Hepatocyte (in vitro differentiated cells): ENCODE measurements at regions not wholly inside any gene's neighbourhood (a gene's known extent, or its start where the extent isn't known, plus 50 kb on each side); places are given as distances from the start of the nearest gene placed in this dataset.

ENCODE experiments used
- DNase-seq: peaks from one replicate; pipeline ENCODE4 v3.0.0-alpha.2; 2016; ENCODE audit warnings: low spot score
- H2AFZ ChIP-seq: fragments of 200-600 bp; sonication (generic); 2 replicates; pipeline ENCODE4 v1.6.0; 2016; ENCODE audit warnings: antibody characterized with exemption, mild to moderate bottlenecking
- H3K27ac ChIP-seq: fragments of 200-600 bp; sonication (generic); 2 replicates; pipeline ENCODE4 v1.5.1; 2016; ENCODE audit warnings: mild to moderate bottlenecking
- H3K27me3 ChIP-seq: fragments of 200-600 bp; sonication (generic); 2 replicates; pipeline ENCODE4 v1.6.1; 2016
- H3K36me3 ChIP-seq: fragments of 200-600 bp; sonication (generic); replicated peaks from 2 replicates; pipeline ENCODE4 v1.5.1; 2016; ENCODE audit warnings: low read depth; ENCODE audit not compliant: insufficient read depth
- H3K4me1 ChIP-seq: fragments of 200-600 bp; sonication (generic); 2 replicates; pipeline ENCODE4 v1.5.1; 2016; ENCODE audit warnings: mild to moderate bottlenecking, moderate library complexity; ENCODE audit not compliant: insufficient read depth
- H3K4me2 ChIP-seq: fragments of 200-600 bp; sonication (generic); 2 replicates; pipeline ENCODE4 v1.6.0; 2016
- H3K4me3 ChIP-seq: fragments of 200-600 bp; sonication (generic); 2 replicates; pipeline ENCODE4 v1.5.1; 2016; ENCODE audit warnings: mild to moderate bottlenecking
- H3K79me2 ChIP-seq: fragments of 200-600 bp; sonication (generic); 2 replicates; pipeline ENCODE4 v1.6.0; 2017; ENCODE audit warnings: mild to moderate bottlenecking
- H3K9me2 ChIP-seq: fragments of 200-600 bp; sonication (generic); replicated peaks from 2 replicates; pipeline ENCODE4 v1.6.0; 2017; ENCODE audit warnings: mild to moderate bottlenecking; ENCODE audit not compliant: insufficient read depth
- H3K9me3 ChIP-seq: fragments of 200-600 bp; sonication (generic); 2 replicates; pipeline ENCODE4 v1.5.1; 2016; ENCODE audit warnings: low read depth, mild to moderate bottlenecking
- H4K20me1 ChIP-seq: fragments of 200-600 bp; sonication (generic); 2 replicates; pipeline ENCODE4 v1.6.0; 2016; ENCODE audit warnings: mild to moderate bottlenecking; ENCODE audit not compliant: insufficient read depth, poor library complexity, severe bottlenecking
- EZH2 ChIP-seq: fragments of 200-600 bp; sonication (generic); IDR thresholded peaks from 2 replicates; pipeline ENCODE4 v1.6.1; 2016; ENCODE audit warnings: antibody characterized with exemption, mild to moderate bottlenecking, borderline replicate concordance
- EZH2phosphoT487 ChIP-seq: fragments of 200-600 bp; sonication (generic); IDR thresholded peaks from one replicate; pipeline ENCODE4 v1.6.1; 2018; ENCODE audit warnings: antibody characterized with exemption, mild to moderate bottlenecking, low read depth, moderate library complexity; ENCODE audit not compliant: unreplicated experiment, severe bottlenecking
- WGBS: methylation state at CpG from one replicate; pipeline ENCODE4 v1.1.6; 2016; ENCODE audit warnings: low lambda C conversion rate; ENCODE audit errors: missing lambda C conversion rate; 5-methylcytosine and 5-hydroxymethylcytosine counted together
- TF ChIP-seq, protein P1 (sequence below): fragments of 200-600 bp; sonication (generic); IDR thresholded peaks from 2 replicates; pipeline ENCODE4 v1.5.1; 2016; ENCODE audit warnings: antibody characterized with exemption, mild to moderate bottlenecking; ENCODE audit not compliant: poor library complexity

DNA sequence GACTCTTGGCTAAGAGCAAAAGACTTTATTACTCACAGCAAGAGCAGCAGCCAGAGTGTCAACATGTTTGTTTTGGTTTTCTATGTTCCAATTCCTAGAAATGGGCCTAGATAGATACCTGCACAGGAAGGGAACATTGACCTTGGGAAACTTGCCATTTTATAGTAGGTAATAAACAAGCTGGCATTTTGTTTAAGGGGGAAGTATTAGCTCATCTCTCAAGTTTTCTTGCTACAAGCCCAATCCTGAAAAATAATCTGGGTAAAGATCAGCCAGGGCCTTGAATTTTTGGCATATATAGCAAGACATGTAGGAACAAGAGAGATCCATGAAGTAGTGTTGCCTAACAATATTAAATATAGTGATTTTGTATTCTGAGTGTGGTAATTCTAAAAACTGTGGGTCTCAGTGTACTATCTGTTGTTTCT, 51.4 kb upstream of the RGL1 start:
- Histone ChIP-seq H3K9me2 (no peaks in the 10 kb centered on the region), H3K27ac (no peak overlapping the region), H3K27me3 (no peaks in the 10 kb centered on the region), H3K4me3 (no peak overlapping the region), H2AFZ (no peak overlapping the region), H3K9me3 (no peaks in the 10 kb centered on the region), H3K4me1 (no peaks in the 10 kb centered on the region), H4K20me1 (no peaks in the 10 kb centered on the region), H3K79me2 (no peaks in the 10 kb centered on the region), H3K36me3 (no peaks in the 10 kb centered on the region), H3K4me2 (no peak overlapping the region)
- peak; percentile 12 for DNase-seq
- TF ChIP-seq, protein P1, sequence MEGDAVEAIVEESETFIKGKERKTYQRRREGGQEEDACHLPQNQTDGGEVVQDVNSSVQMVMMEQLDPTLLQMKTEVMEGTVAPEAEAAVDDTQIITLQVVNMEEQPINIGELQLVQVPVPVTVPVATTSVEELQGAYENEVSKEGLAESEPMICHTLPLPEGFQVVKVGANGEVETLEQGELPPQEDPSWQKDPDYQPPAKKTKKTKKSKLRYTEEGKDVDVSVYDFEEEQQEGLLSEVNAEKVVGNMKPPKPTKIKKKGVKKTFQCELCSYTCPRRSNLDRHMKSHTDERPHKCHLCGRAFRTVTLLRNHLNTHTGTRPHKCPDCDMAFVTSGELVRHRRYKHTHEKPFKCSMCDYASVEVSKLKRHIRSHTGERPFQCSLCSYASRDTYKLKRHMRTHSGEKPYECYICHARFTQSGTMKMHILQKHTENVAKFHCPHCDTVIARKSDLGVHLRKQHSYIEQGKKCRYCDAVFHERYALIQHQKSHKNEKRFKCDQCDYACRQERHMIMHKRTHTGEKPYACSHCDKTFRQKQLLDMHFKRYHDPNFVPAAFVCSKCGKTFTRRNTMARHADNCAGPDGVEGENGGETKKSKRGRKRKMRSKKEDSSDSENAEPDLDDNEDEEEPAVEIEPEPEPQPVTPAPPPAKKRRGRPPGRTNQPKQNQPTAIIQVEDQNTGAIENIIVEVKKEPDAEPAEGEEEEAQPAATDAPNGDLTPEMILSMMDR: no peak
- TF ChIP-seq EZH2phosphoT487 (no peak), EZH2 (no peak)

DNA sequence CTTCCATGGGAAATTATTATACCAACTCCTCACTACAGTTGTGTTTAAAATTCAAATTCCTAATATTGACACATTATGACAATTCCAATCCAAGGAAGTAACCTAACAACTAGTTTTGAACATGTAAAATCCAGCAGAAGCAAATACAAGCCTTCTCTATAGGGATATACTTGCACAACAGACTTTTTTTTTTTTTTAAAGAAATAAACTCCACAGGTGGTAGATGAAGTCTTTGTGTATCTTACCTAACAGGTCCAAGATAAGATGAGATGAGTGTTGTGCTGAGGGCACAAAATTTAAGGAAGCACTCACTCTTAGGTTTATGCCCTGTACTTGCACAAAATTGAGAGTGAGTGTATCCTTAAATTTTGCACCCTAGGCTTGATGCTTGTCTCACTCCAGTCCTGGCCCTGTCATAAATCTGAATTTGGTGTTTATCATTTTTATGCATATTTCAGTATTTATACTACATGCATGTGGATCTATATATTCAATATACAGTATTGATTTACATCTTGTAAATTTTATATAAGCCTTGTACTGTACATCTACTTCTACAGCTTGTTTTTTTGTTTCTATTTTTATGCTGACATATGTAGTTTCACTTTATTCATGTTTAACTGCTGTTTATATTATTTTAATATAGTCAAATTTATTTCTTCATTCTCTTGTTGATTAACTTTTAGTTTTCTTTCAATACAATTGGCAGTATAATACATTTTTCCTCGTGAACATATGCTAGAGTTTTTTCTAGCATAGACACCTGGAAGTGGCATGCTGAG, 60.6 kb upstream of the RGL1 start:
- H3K36me3 ChIP-seq: no peaks in the 10 kb centered on the region
- 82% methylated on average over 1 of the region's 1 CpG for WGBS
- H3K9me3 ChIP-seq: no peaks in the 10 kb centered on the region
- no peaks in the 10 kb centered on the region for H4K20me1 ChIP-seq
- no peaks in the 10 kb centered on the region for H3K9me2 ChIP-seq
- H2AFZ ChIP-seq: no peak overlapping the region
- H3K4me1 ChIP-seq: no peaks in the 10 kb centered on the region
- H3K4me3 ChIP-seq: no peak overlapping the region
- no peak overlapping the region for H3K27ac ChIP-seq
- no peak overlapping the region for H3K4me2 ChIP-seq
- DNase-seq: no peak
- H3K79me2 ChIP-seq: no peaks in the 10 kb centered on the region
- TF ChIP-seq, protein P1: no peak
- no peak for TF ChIP-seq EZH2phosphoT487
- TF ChIP-seq EZH2: no peak
- H3K27me3 ChIP-seq: no peaks in the 10 kb centered on the region

DNA sequence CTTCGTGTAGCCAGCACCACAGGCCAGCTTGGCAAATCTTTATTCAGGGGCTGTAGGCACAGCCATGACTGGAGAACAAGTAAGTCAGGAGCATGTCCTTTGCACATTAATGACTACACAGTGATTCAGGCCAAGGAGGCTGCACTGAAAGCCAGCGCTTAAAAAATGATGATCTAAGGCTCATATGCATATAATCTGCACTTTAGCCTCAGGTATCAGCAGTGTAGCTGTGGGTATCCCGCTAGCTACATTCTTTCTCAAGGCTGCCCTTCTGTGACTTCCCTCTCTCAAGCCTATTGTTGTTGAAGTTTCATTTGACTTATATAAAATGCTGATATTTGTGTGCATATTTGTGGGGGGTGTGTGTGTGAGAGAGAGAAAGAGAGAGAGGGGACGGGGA, 62.6 kb upstream of the RGL1 start:
- Histone ChIP-seq H3K4me1 (no peaks in the 10 kb centered on the region), H3K79me2 (no peaks in the 10 kb centered on the region), H3K36me3 (no peaks in the 10 kb centered on the region), H3K27ac (no peak overlapping the region), H3K27me3 (no peaks in the 10 kb centered on the region), H3K9me3 (no peaks in the 10 kb centered on the region), H3K9me2 (no peaks in the 10 kb centered on the region), H3K4me3 (no peak overlapping the region), H4K20me1 (no peaks in the 10 kb centered on the region), H2AFZ (no peak overlapping the region), H3K4me2 (no peak overlapping the region)
- DNase-seq: peak; percentile 32
- TF ChIP-seq, protein P1: no peak
- TF ChIP-seq EZH2 (no peak), EZH2phosphoT487 (no peak)
- WGBS: 79% methylated on average over 4 of the region's 4 CpGs
